GM21423 (cell line): ENCODE measurements at regions not wholly inside any gene's neighbourhood (a gene's known extent, or its start where the extent isn't known, plus 50 kb on each side); places are given as distances from the start of the nearest gene placed in this dataset.

ENCODE experiments used
- ATAC-seq: cut with Tn5 transposase; IDR thresholded peaks from one replicate; pipeline ENCODE4 v1.9.1; 2021; ENCODE audit warnings: mild to moderate bottlenecking, moderate library complexity; ENCODE audit not compliant: unreplicated experiment

GRCh38 chr1:243944429-243945160 is 94.6 kb upstream of the AKT3 start:
- no peak for ATAC-seq

- no peak for ATAC-seq
Measured at GRCh38 chr1:243943671-243944428, 93.8 kb upstream of the AKT3 start.

- ATAC-seq = no peak
Measured at GRCh38 chr1:243942196-243943150, 92.4 kb upstream of the AKT3 start.

DNA sequence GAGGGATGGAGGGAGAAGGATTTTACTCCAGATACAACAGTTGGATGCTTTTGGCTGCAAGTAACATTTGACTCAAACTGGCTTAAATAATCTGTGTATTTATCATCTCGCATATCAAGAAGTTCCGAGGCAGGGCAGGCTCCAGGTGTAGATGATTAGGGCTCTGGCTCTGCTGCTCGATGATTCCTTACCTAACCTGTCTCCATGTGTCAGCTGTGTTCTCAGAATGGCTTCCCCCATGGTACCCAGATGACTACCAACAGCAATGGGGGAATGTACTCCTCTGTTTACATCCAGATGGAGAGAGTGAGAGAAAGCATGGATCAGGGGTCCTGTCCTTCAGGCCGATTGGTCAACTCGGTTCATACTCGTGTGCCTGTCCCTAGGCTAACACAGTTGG is 90.4 kb upstream of the AKT3 start:
- ATAC-seq = no peak

GRCh38 chr1:243939167-243939848 is 89.3 kb upstream of the AKT3 start:
- no peak for ATAC-seq

DNA sequence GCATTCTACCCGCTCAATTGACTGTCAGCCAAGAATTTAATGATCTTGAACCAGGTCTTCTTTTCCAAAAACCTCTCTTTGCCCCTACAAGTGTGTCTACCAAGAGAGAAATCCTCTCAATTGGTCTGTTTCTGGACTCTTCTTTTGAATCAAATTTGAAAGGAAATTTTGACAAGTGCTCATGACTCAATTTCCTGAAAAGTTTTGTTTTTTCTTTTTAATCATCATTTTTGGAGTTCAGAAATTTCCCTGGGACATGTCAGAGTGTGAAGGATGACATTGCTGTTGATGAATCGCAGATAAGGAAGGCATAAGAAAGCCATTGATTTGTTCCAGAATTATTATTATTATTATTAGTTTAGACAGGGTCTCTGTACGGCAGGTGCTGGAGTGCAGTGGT is 88.2 kb upstream of the AKT3 start:
- no peak for ATAC-seq

DNA sequence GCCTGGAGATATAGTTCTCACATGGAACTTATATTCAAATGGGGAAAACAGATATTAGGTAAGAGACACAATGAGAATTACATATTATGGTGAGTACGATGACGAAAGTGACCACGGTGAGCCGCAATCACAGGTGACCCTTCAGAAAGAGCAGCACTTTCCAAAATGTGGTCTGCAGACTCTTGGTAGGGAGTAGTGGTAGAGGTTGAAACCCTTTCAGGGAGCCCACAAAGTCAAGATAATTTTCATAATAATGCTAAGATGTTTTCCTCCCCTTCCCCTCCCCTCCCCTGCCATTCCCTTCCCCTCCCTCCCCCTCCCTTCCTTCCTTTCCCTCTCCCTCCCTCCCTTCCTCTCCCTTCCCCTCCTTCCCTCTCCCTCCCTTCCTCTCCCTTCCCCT is 83.5 kb upstream of the AKT3 start:
- no peak for ATAC-seq

- no peak for ATAC-seq
Measured at GRCh38 chr1:243931957-243932356, 81.9 kb upstream of the AKT3 start.

DNA sequence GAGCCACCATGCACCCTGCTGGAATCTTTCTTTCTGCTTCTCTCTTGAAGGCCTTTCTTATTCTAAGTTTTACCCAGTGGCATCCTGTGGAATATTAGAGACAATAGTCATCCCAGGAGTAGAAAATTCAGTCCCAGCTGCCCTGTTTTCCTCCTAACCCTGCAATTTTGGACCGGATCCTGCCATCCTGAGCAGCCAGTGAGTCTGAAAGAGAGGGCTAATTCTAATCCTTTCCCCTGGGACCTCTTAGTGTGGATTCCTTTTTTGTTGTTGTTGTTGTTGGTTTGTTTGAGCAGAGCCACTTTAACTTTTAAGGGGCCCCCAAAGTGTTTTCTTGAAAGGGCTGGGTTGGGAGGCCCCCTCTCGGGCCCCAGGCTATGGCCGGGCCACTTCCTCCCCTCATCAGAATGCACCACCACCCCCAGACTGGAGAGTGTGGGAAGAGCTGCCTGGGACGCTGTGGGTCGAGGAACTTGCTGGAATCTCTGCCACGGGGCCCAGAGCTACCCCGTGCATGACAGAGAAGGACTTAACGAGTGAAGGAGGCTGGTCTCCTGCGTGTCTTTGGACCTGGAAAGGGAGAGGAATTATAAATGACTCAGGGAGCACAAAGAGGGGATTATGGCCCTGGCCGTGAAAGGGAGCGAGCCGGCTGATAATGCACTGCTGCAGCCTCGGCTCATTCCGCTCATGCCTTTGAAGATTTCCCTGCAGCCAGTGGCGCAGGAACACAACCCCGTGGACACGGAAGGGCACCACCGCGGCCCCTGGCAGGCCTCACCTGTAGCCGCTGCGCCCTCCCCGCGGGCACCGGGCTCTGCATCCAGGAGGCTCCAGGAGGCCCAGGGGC is 81.0 kb upstream of the AKT3 start:
- no peak for ATAC-seq

GRCh38 chr1:243927381-243927780 is 77.3 kb upstream of the AKT3 start:
- no peak for ATAC-seq

GRCh38 chr1:243926803-243927245 is 76.8 kb upstream of the AKT3 start:
- no peak for ATAC-seq

- no peak for ATAC-seq
Measured at GRCh38 chr1:243926299-243926698, 76.3 kb upstream of the AKT3 start.

DNA sequence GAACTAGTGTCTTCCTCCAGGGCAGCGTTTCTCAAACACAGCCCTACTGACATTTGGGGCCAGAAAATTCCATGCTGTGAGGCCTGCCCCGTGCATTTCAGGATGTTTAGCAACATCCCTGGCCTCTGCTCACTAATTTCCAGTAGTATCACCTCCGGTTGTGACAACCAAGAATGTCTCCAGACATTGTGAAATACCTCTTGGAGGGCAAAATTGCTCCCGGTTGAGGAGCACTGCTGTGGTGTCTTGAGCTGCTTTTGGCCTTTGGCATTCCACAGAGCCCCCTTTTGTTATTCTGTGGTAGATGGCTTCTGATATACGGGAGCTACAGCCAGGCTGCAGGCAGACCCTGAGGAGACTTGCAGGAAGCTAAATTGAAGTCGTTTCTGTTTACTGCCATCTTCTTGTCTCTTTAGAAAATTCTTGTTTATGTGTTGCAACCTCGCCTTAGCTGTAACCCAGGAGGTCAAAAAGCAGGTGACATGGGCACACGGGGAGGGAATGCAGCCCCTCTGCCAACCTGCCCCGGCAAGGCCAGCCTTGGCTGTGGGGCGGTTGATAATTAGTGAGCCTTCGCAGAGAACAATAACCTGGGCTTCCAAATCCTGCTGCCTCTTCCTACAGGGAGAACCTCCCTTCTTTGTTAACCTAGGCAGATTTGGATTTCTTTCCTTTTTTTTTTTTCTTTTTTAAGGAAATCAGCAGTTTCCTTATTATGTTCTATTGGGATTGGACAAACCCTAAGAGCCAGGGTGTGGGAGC is 74.7 kb upstream of the AKT3 start:
- ATAC-seq = no peak

DNA sequence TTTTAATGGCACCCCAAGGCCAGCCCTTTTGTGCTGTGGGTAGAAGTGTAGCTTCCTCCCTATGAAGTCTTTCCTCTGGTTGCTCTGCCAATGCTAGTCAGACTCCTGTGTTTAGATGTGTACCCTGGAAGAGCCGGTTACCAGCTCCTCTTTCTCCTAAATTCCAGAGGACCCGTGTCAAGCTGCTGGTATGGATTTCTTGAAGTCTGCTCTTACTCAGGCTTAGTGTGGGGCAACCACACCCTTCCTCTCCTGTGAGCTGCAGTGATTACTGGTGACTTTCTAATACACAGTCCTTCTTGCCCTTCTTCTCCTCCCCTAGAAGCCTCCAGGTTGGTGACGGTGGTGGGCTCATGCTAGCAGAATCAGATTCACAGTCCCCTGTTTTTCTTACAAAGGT is 74.1 kb upstream of the AKT3 start:
- no peak for ATAC-seq

DNA sequence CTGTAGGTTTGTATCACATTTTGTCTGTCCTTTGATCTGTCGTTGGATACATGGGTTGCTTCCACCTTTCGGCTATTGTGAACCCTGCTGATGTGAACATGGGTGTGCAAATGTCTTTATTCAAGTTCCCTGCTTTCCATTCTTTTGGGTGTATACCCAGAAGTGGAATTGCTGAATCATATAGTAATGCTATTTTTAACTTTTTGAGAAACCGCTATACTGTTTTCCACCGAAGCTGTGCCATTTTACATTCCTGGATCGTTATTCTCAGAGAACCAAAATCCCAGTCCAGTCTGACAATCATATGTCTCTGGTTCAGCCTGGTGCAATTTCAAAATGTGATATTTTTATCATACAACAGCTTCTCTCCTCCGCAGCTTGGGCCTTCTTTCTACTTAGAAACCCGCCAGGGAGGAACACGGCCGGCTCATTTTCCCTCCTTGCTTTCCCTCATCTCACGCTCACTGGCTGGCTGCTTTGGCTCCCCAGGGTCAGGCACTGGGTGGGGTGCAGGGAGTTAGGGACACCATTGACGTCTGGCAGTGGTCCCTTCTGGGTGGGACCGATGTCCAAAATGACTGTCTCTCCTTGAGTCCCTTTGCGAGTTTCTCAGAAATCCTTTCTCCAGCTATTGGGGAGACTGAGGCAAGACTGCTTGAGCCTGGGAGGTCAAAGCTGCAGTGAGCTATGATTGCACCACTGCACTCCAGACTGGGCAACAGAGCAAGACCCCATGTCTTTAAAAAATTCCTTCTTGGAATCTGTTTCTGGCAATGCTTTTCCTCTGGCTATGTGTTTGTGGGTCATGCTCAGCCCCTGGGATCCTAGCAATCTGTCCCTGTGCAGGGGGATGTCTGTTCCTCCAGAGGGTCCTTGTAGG is 73.5 kb upstream of the AKT3 start:
- no peak for ATAC-seq

GRCh38 chr1:243921111-243921510 is 71.1 kb upstream of the AKT3 start:
- ATAC-seq = no peak

DNA sequence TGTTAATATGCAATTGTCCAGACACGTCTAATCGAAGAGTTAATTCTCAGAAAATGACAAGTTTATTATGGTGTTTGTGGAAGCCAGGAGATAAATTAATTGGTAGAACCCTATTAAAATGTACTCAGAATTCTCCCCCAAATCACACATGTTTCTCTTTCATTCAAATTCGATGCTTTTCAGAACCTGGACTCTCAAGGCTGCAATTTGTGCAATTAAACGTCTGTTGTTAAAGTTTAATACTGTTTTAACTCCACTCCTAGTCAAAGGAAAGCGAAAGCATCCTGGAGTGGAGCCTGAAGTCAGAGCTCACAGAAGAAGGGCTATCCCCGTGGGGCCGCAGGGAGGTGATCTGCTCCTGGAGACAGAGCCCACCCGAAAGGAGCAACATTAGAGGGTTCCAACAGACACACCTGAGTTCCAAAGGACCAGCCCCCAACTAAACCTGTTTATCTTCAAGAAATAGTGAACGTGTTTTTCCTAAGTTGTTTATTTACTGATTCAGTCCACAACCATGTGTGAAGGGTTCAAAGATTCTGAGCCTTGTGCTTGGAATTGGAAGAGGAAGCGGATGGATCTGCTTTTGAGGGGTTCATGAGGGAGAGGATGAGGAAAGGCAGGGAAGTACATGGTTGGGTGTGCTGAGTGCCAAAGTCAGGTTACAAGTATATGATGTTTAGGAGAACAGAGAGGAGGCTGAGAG is 68.0 kb upstream of the AKT3 start:
- no peak for ATAC-seq
